Skeletal muscle tissue (tissue), 3 donors: ENCODE measurements at regions not wholly inside any gene's neighbourhood (a gene's known extent, or its start where the extent isn't known, plus 50 kb on each side); places are given as distances from the start of the nearest gene placed in this dataset.

ENCODE experiments used
- H3K27ac ChIP-seq: one replicate; pipeline ENCODE4 v1.7.0; 2013; ENCODE audit warnings: mild to moderate bottlenecking, low read depth, low read length, inconsistent platforms
- H3K27me3 ChIP-seq, 3 donors: one replicate each; pipeline ENCODE4 v1.7.0; 2013; ENCODE audit warnings: low read length in 3 of 3; ENCODE audit not compliant: control insufficient read depth in 3 of 3, insufficient read depth in 3 of 3
- H3K36me3 ChIP-seq, 3 donors: one replicate each; pipeline ENCODE4 v1.7.0; 2013; ENCODE audit warnings: low read length in 3 of 3; ENCODE audit not compliant: control insufficient read depth in 3 of 3, insufficient read depth in 3 of 3
- H3K4me1 ChIP-seq, 3 donors: one replicate each; pipeline ENCODE4 v1.7.0; 2013; ENCODE audit warnings: low read length in 3 of 3, mild to moderate bottlenecking in 3 of 3; ENCODE audit not compliant: control insufficient read depth in 3 of 3, insufficient read depth in 3 of 3
- H3K4me3 ChIP-seq, 3 donors: one replicate each; pipeline ENCODE4 v1.7.0; 2013; ENCODE audit warnings: low read length in 3 of 3
- H3K9ac ChIP-seq, 3 donors: one replicate each; pipeline ENCODE4 v1.7.0; 2013; ENCODE audit warnings: low read length in 3 of 3, mild to moderate bottlenecking in 3 of 3, moderate library complexity in 2 of 3, low read depth in 1 of 3
- H3K9me3 ChIP-seq, 3 donors: one replicate each; pipeline ENCODE4 v1.7.0; 2013; ENCODE audit warnings: low read length in 3 of 3; ENCODE audit not compliant: control insufficient read depth in 3 of 3
- donor health status: Osteomylitis.

GRCh38 chr1:203571661-203572060, 55.0 kb upstream of the ATP2B4 start:
- H3K27ac ChIP-seq, result no peak overlapping the region
- H3K4me1 ChIP-seq, result no peaks in the 10 kb centered on the region
- H3K9me3 ChIP-seq, result no peaks in the 10 kb centered on the region
- peaks cover 0 to 4% (median 3%) of the 10 kb centered on the region in 3 donors for H3K27me3 ChIP-seq
- no peak overlapping the region for H3K9ac ChIP-seq
- no peak overlapping the region for H3K4me3 ChIP-seq
- H3K36me3 ChIP-seq, result no peaks in the 10 kb centered on the region

GRCh38 chr1:203572134-203572625, 54.5 kb upstream of the ATP2B4 start:
- H3K4me3 ChIP-seq, result no peak overlapping the region
- H3K27me3 ChIP-seq, result peaks cover 0 to 4% (median 3%) of the 10 kb centered on the region in 3 donors
- no peak overlapping the region for H3K27ac ChIP-seq
- H3K9ac ChIP-seq, result no peak overlapping the region
- no peaks in the 10 kb centered on the region for H3K36me3 ChIP-seq
- H3K9me3 ChIP-seq, result no peaks in the 10 kb centered on the region
- no peaks in the 10 kb centered on the region for H3K4me1 ChIP-seq

- H3K27ac ChIP-seq, result no peak overlapping the region
- no peak overlapping the region for H3K4me3 ChIP-seq
- no peaks in the 10 kb centered on the region for H3K4me1 ChIP-seq
- peaks cover 0 to 4% (median 3%) of the 10 kb centered on the region in 3 donors for H3K27me3 ChIP-seq
- H3K9me3 ChIP-seq, result no peaks in the 10 kb centered on the region
- H3K9ac ChIP-seq, result no peak overlapping the region
- no peaks in the 10 kb centered on the region for H3K36me3 ChIP-seq
These were observed 52.9 kb upstream of the ATP2B4 start for GRCh38 chr1:203573730-203574129.
